Osteocyte (in vitro differentiated cells): ENCODE measurements at regions not wholly inside any gene's neighbourhood (a gene's known extent, or its start where the extent isn't known, plus 50 kb on each side); places are given as distances from the start of the nearest gene placed in this dataset.
"Not testable (repeated sequence)": the region's sequence is repeated elsewhere in the genome, so short reads cannot be mapped to it uniquely, and the experiment has no call there.

Experiments
- DNase-seq: peaks from one replicate; pipeline ENCODE4 v3.0.0; 2021; ENCODE audit warnings: mixed read lengths; ENCODE audit not compliant: unreplicated experiment; ENCODE audit errors: extremely low spot score
- H3K27ac Mint-ChIP-seq: one replicate; pipeline ENCODE4 v1.8.0; 2021; ENCODE audit warnings: mild to moderate bottlenecking, mixed read lengths; ENCODE audit not compliant: unreplicated experiment
- H3K27me3 Mint-ChIP-seq: one replicate; pipeline ENCODE4 v1.8.0; 2021; ENCODE audit warnings: mixed read lengths; ENCODE audit not compliant: unreplicated experiment
- H3K36me3 Mint-ChIP-seq: one replicate; pipeline ENCODE4 v1.8.0; 2021; ENCODE audit warnings: mixed read lengths; ENCODE audit not compliant: unreplicated experiment
- H3K4me1 Mint-ChIP-seq: one replicate; pipeline ENCODE4 v1.8.0; 2021; ENCODE audit warnings: mixed read lengths; ENCODE audit not compliant: unreplicated experiment
- H3K4me3 Mint-ChIP-seq: one replicate; pipeline ENCODE4 v1.8.0; 2021; ENCODE audit warnings: mild to moderate bottlenecking, moderate library complexity, mixed read lengths; ENCODE audit not compliant: unreplicated experiment
- H3K9me3 Mint-ChIP-seq: one replicate; pipeline ENCODE4 v1.8.0; 2021; ENCODE audit warnings: mixed read lengths; ENCODE audit not compliant: unreplicated experiment
- TF ChIP-seq, protein P1 (sequence below): fragments of 200-600 bp; sonication (generic); IDR thresholded peaks from 2 replicates; pipeline ENCODE4 v1.5.0; 2021; ENCODE audit warnings: antibody characterized with exemption, mild to moderate bottlenecking, moderate library complexity

DNA sequence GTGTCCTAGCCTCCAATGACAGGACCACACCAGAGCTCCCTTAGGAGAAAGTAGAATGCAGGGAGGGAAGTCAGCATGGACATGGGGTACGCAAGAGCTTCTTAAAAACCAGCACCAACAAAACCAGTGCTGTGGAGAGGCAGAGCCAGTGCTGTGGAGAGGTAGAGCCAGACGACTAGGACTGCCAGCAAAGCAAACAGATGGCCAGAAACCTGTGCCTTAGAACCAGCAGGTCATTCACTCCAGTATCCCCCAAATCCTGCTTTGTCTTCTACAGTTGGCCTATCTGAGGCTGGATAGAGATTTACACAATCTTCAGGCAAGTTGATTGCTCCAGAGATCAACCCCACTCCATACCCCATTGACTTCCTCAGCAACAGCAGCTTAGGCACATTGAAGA lies 459.9 kb upstream of the CAMK1G start:
- H3K27ac Mint-ChIP-seq: no peak overlapping the region
- no peak for DNase-seq
- TF ChIP-seq, protein P1, sequence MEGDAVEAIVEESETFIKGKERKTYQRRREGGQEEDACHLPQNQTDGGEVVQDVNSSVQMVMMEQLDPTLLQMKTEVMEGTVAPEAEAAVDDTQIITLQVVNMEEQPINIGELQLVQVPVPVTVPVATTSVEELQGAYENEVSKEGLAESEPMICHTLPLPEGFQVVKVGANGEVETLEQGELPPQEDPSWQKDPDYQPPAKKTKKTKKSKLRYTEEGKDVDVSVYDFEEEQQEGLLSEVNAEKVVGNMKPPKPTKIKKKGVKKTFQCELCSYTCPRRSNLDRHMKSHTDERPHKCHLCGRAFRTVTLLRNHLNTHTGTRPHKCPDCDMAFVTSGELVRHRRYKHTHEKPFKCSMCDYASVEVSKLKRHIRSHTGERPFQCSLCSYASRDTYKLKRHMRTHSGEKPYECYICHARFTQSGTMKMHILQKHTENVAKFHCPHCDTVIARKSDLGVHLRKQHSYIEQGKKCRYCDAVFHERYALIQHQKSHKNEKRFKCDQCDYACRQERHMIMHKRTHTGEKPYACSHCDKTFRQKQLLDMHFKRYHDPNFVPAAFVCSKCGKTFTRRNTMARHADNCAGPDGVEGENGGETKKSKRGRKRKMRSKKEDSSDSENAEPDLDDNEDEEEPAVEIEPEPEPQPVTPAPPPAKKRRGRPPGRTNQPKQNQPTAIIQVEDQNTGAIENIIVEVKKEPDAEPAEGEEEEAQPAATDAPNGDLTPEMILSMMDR: no peak
- H3K27me3 Mint-ChIP-seq: peaks cover 46% of the 10 kb centered on the region
- H3K4me1 Mint-ChIP-seq: no peaks in the 10 kb centered on the region
- no peaks in the 10 kb centered on the region for H3K9me3 Mint-ChIP-seq
- no peaks in the 10 kb centered on the region for H3K36me3 Mint-ChIP-seq
- no peak overlapping the region for H3K4me3 Mint-ChIP-seq

DNA sequence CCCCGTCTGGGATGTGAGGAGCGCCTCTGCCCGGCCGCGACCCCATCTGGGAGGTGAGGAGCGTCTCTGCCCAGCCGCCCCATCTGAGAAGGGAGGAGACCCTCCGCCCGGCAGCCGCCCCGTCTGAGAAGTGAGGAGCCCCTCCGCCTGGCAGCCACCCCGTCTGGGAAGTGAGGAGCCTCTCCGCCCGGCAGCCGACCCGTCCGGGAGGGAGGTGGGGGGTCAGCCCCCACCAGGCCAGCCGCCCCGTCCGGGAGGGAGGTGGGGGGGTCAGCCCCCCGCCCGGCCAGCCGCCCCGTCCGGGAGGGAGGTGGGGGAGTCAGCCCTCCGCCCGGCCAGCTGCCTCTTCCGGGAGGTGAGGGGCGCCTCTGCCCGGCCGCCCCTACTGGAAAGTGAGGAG lies 454.4 kb upstream of the CAMK1G start:
- not testable (repeated sequence) for H3K4me1 Mint-ChIP-seq, H3K36me3 Mint-ChIP-seq, H3K4me3 Mint-ChIP-seq, H3K27ac Mint-ChIP-seq, H3K9me3 Mint-ChIP-seq, DNase-seq
- H3K27me3 Mint-ChIP-seq: peaks cover 20% of the 10 kb centered on the region

DNA sequence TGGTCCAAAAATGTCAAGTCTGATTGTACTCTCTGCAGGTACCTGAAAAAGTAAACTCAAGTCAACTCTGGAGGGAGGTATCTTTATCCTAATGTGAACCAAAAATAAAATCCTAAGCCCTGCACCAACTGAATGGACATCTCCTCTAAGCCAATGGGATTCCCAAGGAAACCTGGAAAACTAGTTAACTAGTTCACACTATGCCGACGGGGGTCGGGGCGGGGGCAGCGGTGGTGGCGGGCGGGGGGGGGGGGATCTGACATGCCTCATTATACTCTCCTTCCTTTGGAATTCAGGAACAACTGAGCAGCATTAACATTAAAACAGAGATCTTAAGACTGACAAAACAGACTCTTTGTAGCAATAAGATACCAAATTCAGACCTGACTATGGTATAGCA lies 452.6 kb upstream of the CAMK1G start:
- no peak for DNase-seq
- H3K27ac Mint-ChIP-seq: no peak overlapping the region
- H3K4me1 Mint-ChIP-seq: no peaks in the 10 kb centered on the region
- TF ChIP-seq, protein P1: no peak
- peaks cover 11% of the 10 kb centered on the region for H3K27me3 Mint-ChIP-seq
- H3K9me3 Mint-ChIP-seq: no peaks in the 10 kb centered on the region
- no peak overlapping the region for H3K4me3 Mint-ChIP-seq
- H3K36me3 Mint-ChIP-seq: no peaks in the 10 kb centered on the region

DNA sequence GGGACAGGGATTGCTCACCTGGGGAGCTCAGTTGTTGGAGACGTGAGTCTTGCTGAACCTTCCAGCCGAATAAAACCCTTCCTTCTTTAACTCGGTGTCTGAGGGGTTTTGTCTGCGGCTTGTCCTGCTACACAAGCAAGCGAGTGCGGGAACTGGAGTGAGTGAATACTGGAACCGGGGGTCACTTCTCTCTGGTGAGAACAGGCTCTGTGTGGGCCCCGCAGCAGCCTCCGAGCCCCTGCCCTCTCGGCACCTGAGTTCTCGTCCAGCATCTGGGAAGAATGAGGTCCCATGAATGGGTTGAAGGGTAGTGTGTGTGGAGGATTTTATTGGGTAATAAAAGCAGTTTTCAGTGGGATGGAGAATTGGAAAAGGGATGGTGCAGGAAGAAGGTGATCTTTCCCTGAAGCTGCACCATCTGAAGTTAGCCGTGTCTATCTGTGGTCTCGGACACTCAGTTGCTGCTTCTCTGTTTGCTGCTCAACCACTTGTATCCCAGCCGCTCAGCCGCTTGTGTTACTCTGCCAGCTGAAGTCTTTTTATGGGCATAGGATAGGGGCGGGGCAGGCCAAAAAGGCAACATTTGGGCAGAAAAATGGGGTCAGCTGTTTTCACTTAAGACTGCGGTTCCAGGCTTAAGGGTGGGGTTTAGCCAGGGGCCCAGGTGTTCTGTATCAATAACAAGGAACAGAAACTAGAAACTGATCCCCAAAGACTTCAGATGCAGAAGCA lies 450.6 kb upstream of the CAMK1G start:
- Mint-ChIP-seq H3K27me3 (peaks cover 6% of the 10 kb centered on the region), H3K27ac (no peak overlapping the region), H3K36me3 (no peaks in the 10 kb centered on the region), H3K9me3 (no peaks in the 10 kb centered on the region), H3K4me1 (no peaks in the 10 kb centered on the region), H3K4me3 (no peak overlapping the region)
- no peak for DNase-seq
- TF ChIP-seq, protein P1: no peak

DNA sequence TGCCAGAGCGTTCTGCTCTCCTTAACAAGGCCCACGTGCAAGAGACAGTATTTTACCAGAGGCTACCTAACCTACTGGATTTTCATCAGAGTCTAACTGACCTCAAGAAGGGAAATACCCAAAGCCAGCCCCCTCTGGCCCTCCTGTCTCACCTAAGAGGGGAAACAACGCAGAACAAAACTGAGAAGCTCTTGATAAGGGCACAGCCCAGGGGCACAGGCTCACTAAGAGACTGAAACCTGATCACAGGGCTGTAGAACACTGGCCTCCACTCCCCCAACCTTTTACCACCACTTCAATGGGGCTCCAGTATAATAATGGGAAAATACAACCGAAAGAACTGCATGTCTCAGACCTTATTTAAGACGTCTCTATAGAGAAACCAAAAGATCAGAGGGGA lies 449.5 kb upstream of the CAMK1G start:
- Mint-ChIP-seq H3K27ac (no peak overlapping the region), H3K27me3 (peaks cover 6% of the 10 kb centered on the region), H3K4me3 (no peak overlapping the region), H3K9me3 (no peaks in the 10 kb centered on the region), H3K36me3 (no peaks in the 10 kb centered on the region), H3K4me1 (no peaks in the 10 kb centered on the region)
- TF ChIP-seq, protein P1: no peak
- DNase-seq: no peak

DNA sequence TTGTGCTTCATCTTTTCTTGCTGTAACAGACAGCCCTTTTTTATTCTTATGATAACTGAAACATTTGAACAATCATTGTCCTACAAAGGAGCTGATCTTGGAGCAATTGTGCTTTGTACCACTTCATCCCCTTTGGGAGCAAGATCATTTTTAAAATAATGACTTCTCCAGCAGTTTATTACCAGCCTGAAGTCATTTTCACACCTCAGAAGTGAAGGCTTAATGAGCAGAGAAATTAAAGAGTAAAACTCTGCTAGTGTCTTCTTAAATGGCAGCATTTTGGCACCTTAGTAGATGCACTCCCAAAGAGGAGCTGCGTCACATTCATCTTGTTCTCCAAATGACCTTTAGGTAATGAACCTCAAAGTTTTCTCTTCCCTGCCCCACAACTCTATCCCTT lies 439.6 kb upstream of the CAMK1G start:
- no peaks in the 10 kb centered on the region for H3K27me3 Mint-ChIP-seq
- no peak overlapping the region for H3K4me3 Mint-ChIP-seq
- no peak overlapping the region for H3K27ac Mint-ChIP-seq
- H3K36me3 Mint-ChIP-seq: no peaks in the 10 kb centered on the region
- peaks cover 4% of the 10 kb centered on the region for H3K9me3 Mint-ChIP-seq
- TF ChIP-seq, protein P1: no peak
- H3K4me1 Mint-ChIP-seq: no peaks in the 10 kb centered on the region
- DNase-seq: no peak
